Activated CD8-positive, alpha-beta memory T cell treated with anti-CD3 and anti-CD28 coated beads, Interleukin-2, amount 50 U/mL, for 1 hour (primary cell): ENCODE measurements at regions not wholly inside any gene's neighbourhood (a gene's known extent, or its start where the extent isn't known, plus 50 kb on each side); places are given as distances from the start of the nearest gene placed in this dataset.
"Not testable (repeated sequence)": the region's sequence is repeated elsewhere in the genome, so short reads cannot be mapped to it uniquely, and the experiment has no call there.

ENCODE experiments used
- DNase-seq: peaks from one replicate; pipeline ENCODE4 v3.0.0-alpha.2; 2020; ENCODE audit errors: extremely low read depth

DNA sequence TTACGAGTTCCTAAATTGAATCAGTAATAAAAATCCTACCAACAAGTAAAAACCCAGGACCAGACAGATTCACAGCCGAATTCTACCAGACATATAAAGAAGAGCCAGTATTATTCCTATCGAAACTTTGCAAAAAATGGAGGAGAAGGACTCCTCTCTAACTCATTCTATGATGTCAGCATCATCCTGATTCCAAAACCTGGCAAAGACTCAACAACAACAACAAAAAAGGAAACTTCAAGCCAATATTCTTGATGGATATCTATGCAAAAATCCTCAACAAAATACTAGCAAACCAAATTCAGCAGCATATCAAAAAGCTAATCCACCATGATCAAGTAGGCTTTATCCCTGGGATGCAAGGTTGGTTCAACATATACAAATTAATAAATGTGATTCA lies 84.6 kb upstream of the ADRB2 start:
- DNase-seq = not testable (repeated sequence)

DNA sequence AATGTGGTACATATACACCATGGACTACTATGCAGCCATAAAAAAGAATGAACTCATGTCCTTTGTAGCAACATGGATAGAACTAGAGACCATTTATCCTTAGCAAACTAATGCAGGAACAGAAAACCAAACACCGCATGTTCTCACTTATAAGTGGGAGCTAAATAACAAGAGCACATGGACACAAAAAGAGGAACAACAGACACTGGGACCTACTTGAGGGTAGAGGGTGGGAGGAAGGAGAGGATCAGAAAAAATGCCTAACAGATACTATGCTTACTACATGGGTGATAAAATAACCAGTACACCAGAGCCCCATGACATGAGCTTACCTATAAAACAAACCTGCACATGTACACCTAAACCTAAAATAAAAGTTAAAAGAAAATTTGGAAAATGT lies 82.0 kb upstream of the ADRB2 start:
- DNase-seq = not testable (repeated sequence)

DNA sequence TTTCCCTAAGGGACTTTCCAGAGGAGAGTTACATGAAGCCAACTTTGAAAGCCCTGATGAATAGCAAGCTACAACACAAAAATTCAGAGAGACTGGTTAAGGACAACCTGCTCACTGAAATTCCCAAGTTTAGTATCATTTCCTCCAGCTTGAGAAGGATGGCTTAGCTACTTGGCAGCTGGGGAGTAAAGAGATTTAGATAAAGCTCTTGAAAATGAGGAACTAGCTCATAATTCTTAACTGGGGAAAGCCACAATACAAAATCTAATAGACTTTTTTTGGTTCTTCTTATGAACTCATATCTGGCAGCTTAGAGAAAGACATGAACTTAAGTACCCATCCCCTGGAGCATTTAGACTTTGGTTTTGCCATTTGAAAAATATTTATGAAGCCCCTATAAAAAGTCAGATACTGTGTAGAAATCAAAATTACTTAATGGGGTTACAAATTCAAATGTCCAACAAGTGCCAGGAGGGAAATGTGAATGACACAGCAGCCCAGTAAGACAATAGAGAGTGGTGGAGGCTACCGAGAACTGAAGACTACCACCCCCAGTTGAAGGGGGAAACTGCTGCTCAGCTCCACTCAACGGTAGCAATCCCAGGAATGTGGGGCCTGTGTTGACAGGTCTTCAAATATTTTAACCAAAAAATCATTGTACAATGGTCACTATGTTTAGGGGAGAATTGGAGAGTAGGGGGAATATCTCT lies 79.4 kb upstream of the ADRB2 start:
- no peak for DNase-seq

DNA sequence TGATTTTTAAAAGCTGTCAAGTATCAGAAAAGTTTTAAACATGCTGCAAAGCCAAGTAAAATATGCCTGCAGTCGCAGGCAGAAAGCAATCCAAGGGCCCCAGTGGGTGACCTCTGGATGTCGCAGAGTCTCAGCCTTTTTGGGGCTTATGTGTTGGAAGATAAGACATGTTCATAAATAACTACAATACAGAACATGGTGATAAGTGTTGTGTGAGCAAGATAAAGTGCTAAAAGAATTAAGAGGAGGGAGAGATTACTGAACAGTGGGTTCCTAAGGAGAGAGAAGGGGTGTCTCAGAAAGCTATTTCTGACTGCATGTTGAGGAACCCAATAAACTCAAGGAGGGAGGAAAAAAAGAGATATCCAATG lies 78.9 kb upstream of the ADRB2 start:
- no peak for DNase-seq

DNA sequence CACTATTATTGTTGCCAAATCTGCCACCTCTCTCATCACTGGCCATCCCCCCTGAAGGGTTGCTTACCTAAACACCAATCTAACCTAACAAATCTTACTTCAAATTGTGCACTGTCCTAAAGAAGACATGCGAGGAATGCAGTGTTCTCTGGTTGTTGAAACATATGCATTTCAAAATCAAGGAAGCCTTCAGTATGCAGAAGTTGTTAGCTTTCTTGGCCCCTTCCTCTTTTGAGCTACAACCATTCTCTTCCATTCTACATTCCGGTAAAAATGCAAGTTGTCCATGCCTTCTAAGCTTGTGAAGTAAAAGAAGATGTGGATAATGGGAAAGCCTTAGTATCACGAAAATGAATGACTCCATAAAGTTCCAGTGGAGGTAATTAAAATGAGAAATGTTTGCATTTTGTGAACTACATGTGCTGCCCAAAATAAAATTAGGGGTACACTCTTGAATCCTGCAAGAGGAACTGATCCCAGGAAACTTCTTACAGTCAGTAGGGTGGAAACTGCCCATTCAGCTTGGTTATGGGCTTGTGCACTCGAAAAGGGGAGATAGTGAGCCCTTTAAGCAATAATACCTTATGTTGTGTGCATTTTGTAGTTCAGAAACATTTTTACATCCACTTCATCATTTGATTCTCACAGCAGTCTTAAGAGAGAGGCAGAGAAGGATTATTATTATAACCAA lies 77.6 kb upstream of the ADRB2 start:
- no peak for DNase-seq

DNA sequence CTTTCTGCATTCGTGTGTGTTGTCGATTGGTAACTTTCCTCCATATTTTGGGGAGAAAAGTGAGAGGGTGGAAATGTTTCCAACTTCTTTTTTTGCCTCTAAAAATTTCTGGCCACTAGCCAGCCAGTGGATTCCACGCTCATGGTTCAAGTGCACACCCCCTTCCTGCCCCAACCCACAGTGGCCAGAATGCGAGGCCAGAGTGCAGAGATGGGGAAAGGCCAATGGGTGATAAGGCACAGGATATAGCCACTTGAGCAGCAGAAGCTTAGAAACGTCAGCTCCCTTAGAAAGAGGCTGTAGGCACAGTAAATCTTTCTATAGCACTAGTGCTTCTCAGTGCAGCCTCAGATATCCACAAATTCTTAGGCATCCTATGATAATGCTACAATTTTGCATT lies 75.8 kb upstream of the ADRB2 start:
- no peak for DNase-seq

DNA sequence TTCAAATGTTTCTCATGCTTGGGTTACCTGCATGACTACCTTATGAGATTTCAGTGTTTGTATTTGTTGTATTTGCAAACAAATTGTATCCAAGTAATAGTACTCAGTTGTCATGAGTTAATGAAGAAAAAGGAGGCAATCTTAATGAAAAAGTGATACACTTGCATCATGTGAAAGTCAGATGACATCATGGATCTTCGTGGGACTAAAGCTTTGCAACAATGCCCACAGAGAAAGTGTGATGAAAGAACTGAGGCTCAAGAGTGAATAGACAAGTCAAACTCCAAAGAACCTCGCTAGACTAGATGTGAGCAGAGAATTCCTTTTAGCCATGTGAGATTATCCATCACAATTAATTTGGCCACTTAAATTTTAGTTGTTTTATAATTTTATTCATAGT lies 75.4 kb upstream of the ADRB2 start:
- DNase-seq = no peak

DNA sequence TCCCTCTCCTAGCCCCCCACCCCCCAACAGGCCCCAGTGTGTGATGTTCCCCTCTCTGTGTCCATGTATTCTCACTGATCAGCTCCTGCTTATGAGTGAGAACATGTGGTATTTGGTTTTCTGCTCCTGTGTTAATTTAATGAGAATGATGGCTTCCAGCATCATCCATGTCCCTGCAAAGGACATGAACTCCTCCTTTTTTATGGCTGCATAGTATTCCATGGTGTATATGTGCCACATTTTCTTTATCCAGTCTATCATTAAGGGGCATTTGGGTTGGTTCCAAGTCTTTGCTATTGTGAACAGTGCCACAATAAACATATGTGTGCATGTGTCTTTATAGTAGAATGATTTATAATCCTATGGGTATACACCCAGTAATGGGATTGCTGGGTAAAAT lies 74.0 kb upstream of the ADRB2 start:
- not testable (repeated sequence) for DNase-seq

DNA sequence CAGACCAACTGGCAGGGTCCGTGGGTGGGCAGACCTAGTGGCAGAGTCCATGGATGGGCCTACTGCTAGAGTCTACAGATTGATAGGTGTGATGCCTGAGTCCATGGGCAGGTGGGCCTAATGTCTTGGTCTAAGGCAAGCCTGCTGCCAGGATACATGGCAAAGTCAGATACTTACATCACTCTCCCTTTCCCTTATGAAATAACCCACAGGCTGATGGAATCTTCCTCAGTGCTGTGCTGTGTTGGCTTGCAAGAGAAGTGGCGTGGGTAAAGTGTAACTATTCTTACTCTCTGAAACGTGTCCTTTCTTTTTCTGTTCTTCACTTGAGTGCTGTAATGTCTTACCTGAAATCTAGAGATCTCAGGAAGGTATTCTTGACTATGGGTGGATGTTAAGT lies 67.3 kb upstream of the ADRB2 start:
- DNase-seq = no peak

DNA sequence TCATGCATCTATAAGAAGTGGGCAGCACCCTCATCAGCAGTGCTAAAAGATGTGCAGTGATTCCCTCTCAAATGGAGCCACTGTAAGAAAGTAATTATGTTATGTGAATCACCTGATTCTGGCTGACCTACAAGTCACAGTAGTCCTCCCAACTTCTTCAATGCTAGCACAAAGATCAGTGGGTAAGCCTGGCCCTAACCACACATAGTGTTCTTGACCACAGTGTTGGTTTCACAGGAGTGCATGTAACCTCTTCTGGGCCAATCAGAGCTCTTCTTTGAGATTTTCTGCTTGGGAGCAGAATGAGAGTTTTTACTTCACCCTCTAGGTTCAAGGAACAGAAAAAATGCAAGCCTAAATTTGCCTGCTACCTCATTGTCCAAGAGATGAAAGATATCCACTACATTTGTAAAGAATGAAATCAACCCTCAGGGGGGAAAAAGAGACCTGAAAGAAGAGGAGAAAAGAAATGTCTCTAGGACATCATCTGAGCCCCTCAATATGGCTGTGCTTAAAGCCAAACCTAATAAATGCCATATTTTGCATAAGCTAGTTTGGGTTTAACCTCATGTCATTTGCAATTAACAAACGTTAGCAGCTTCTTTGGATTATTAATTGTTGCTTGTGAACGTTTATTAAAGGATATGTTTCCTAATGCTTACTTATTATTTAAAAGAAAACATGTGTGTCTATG lies 65.3 kb upstream of the ADRB2 start:
- no peak for DNase-seq

DNA sequence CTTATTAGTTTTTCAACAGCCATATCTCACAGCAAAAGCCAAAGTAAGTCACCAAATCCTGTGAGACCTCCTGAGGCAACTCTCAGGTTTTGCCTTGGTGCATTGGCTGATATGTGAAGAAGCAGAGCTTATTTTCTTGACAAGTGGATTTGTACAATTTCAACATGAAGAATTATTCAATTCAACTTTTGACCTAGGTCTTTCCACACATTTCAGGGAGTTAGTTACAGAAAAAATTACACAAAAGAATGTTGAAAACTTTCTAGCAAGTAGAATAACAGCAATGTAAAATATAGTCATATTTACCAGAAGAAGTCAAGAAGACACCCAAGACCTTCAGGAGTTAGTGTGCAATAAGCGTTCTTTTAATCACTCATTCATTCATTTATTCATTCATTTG lies 62.4 kb upstream of the ADRB2 start:
- no peak for DNase-seq

DNA sequence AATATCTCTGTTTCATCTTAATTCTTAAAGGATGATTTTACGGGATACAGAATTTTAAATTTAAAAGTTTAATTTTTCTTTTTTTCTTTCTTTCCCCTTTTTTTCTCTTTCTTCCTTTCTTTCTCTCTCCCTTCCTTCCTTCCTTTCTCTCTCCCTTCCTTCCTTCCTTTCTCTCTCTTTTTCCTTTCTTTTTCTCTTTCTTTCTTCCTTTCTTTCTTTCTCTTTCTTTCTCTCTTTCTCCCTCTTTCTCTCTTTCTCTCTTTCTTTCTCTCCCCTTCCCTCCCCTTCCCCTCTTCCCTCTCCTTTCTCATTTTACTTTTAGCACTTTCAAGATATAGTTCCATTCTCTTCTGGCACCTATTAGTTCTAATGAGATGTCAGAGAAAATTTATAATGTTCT lies 61.4 kb upstream of the ADRB2 start:
- no peak for DNase-seq

DNA sequence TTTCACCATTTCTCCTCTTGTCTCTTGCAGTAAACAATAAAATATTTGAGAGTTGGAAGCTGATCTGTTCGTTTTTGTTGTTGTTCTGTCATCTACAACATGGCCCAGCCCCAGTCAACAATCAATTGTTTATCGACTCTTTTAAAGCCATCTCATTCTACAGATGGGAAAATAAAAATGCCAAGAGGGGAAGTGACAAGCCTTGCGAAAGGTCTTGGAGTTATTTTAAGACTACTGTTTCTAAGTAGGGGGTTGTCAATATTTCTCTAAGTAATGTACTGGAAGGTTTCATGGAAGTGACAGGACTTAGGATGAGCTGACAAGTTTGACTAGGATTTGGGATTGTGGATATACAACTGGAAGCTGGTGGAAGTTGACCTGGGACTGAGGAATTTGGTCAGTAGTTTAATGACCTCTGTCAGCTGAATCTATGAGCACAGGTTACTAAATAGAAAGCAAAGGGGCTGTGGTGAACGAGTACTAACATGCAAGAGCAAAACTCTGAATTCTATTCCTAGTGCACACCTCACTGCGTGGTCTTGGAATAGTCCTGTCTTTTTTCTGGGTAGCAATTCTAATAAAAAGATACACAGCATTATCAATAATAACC lies 57.5 kb upstream of the ADRB2 start:
- DNase-seq = no peak

DNA sequence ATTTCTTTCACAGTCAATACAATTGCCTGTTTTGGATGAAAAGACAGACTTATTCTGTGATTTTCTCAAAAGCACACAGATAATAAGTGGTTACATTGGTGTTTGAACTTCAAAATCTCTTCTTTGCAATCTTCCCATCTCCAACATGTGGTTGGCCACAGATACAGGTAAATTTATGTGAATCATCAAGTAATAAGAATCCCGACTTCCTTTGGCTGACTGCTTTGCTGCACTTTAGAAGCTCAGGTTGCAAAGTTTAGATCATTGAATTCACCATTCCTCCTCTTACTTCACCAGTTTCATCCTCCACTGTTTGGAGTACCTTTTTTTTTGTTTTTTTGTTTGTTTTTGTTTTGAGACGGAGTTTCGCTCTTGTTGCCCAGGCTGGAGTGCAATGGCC lies 56.5 kb upstream of the ADRB2 start:
- DNase-seq = no peak

DNA sequence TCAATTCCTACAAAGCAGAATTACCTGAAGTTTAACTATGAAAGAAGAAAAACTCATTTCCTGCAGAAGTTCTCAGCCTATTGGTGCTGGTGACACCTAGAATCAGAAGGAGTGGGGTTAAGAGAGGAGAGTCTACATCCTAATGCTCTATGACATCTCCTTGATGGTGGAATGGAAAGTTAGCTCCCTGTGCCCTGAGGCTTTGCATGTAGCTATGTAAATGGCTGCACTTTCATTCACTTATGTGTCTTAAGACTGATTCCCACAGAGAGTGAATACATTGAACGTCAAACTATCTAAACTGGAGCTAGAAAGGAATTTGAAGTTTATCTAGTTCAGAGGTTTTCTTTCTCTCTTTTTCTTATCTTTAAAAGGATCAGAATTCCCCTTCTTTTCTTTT lies 52.1 kb upstream of the ADRB2 start:
- DNase-seq = no peak

DNA sequence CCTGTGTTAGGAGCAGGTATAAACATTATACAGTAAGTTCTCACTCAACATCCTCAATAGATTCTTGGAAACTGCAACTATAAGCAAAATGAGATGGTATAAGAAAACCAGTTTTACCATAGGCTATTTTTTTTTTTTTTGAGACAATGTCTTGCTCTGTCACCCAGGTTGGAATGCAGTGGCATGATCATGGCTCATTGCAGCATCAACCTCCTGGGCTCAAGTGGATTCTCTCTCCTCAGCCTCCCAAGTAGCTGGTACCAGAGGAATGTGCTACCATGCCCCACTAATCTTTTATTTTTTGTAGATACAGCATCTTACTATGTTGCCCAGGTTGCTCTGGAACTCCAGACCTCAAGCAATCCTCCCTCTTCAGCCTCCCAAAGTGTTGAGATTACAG lies 50.1 kb upstream of the ADRB2 start:
- DNase-seq = no peak
